ENCODE measurements at regions not wholly inside any gene's neighbourhood (a gene's known extent, or its start where the extent isn't known, plus 50 kb on each side); places are given as distances from the start of the nearest gene placed in this dataset.

DNA sequence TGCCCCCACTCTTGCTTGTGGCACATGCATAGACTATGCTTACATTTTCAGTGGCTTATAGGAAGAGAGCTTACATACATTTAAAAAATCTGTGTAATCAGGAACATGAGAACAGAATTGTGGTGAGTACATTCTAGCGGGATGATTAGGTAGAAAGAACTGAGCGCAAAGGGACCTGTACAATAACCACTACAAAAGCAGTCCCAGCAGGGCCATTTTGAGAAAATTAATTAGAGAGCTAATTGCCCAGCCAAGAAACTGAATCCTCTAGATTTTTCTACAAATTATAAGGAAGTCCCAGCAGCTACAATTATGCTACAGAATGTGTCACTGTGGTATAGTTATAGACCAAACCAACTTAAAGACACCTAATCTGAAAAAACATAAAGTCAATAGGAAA, 105.6 kb upstream of the TNFAIP3 start:
- no peak for DNase-seq (ENCODE audit: low read depth)

DNA sequence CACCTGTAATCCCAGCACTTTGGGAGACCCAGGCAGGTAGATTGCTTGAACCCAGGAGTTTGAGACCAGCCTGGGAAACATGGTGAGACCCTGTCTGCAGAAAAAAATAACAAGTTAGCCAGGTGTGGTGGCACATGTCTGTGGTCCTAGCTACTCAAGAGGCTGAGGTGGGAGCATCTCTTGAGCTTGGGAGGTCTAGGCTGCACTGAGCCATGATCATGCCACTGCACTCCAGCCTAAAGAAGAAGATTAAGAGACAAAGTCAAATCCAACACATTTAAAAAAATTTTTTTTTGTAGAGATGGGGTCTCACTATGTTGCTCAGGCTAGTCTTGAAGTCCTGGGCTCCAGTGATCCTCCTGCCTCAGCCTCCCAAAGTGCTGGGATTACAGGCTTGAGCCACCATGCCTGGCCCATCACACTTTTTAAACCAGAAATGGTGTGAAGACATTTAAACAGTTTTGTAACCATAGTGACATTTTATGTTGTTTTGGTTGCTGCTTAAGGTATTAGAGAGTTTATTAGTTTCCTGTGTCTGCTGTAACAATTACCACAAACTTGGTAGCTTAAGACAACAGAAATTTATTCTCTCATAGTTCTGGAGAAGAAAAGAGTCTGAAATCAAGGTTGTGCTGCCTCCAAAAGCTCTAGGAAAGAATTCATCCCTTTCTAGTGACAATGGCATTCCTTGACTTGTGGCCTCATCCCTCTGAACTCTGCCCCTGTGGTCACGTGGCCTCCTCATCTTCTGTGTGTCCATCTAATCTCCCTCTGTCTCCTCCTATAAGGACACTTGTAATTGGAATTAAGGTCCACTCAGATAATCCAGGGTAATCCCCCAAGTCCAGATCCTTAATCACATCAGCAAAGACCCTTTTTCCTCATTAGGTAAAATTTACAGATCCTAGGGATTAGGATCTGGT, 104.6 kb upstream of the TNFAIP3 start:
- no peak for DNase-seq (ENCODE audit: low read depth)

DNA sequence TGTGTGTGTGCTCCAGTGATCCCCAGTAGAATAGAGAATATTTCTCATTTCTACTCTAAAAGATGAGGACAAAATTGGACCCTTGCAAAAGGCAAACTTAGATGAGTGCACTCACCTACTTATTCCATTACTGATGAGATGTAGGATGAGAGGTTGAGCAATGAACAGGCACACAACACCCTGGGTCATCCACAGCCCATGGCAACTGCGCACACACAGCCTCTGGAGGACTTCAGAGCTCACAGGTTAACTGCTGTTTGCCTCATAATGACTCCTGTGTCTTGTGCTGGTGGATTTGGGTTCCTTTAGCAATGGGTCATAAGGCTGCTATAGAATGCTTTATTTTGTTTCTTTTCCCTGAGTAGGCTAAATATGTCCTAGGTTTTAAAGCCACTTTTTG, 103.6 kb upstream of the TNFAIP3 start:
- DNase-seq (ENCODE audit: low read depth): no peak

DNA sequence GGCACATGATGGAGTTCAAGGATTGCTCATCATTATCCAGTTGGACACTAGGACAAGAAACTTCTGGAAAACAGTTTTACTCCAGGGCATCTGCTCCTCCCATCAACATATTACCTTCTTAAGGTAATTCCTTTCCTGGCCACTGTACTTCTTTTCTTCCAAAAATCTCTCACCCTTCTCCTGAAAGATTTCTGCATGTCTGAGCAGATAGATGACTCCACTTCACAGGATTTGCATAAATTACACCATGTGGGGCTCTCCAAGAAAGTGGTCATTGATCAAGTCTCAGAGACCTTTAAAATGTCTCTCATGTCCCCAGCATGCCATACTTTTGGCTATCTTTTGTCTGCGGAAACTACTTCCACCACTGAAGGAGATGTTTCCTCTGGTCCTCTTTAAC, 103.2 kb upstream of the TNFAIP3 start:
- DNase-seq (ENCODE audit: low read depth): no peak

DNA sequence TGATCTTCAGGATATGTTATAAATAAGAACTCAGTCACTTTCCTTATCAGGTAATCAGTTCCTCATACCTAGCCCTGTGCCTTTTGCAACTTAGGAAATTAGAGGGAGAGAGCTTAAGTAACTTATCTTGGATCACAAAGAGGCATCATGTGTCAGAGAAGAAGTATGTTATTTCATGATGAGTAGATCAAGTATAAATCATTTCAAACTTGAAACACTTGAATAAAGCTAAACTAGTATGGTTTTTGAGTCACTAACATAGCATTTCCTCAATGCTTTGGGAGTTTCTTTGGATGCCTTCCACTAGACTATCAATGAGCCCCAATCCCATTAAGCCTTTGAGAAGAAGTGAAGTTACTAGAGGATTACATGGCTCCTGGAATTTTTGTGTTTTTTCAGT, 102.6 kb upstream of the TNFAIP3 start:
- no peak for DNase-seq (ENCODE audit: low read depth)

DNA sequence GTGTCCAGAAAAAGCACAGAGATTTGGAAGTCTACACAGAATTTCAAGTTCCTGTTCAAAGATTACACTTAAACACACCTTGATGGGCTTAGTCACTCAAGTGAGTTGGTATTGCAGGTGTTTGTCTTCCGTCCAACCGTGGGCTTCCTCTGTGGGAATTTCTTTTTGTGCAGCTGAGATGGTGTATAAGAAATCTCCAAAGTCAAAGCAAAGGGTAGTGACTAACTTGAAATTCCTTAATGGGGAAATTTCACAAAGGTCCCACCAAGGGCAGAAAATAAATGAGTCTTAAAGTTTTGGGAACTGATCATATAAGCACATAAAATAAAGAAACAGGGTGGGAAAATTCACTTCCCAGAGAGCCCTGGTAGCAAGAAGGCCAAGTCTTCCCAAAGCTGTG, 102.0 kb upstream of the TNFAIP3 start:
- no peak for DNase-seq (ENCODE audit: low read depth)

DNA sequence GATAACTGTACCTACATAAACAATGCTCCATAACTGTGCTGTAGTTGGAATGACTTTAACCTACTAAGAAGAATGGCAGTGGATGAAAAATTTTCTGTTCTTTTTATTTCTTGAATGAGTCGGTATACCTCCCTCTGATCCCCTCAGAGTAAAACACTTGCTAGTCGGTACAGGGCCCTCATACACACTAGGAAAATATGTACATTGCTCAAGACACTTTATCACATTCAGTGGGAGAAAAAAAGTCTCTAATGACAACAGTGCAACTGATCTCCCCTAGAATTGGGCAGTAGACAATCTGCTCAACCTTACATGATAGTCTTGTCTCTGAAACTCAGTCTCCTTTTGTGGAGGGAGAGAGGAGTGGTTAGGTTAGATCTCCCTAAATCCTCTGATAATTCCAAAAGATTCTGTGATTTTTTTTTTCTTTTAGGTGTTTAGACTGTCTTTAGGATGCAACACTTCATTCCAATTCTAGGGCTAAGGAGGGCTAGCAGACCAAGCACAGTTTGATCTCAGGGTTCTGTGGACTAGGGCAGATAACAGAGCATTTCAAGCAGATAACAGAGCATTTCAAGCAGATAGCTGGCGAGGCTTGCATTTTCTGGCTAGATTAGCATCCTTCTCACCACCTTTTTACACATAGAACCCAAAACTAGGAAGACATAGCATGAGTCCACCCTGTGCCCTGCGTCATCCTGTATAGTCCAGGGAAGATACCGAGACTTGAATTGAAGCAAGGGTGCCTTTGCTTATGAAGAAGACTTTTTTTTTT, 100.3 kb upstream of the TNFAIP3 start:
- DNase-seq (ENCODE audit: low read depth): no peak

DNA sequence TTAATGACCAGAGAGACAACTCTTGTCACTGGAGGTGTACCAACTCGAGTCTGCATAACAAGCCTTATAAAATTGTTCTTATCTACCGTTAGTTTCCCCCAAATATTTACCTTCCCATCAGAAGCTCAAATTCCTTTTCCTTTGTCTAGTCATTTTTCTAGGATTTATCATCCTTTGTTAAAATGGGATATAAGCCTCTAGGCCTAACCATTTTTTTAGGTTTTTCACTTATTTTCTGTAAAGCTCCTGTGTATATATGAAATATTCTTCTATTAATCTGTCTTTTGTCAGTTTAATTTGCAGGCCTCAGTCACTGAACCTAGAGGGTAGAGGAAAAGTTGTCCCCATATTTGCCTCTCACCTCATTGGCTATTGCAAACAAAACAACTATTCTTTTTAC, 99.6 kb upstream of the TNFAIP3 start:
- DNase-seq (ENCODE audit: low read depth): no peak

DNA sequence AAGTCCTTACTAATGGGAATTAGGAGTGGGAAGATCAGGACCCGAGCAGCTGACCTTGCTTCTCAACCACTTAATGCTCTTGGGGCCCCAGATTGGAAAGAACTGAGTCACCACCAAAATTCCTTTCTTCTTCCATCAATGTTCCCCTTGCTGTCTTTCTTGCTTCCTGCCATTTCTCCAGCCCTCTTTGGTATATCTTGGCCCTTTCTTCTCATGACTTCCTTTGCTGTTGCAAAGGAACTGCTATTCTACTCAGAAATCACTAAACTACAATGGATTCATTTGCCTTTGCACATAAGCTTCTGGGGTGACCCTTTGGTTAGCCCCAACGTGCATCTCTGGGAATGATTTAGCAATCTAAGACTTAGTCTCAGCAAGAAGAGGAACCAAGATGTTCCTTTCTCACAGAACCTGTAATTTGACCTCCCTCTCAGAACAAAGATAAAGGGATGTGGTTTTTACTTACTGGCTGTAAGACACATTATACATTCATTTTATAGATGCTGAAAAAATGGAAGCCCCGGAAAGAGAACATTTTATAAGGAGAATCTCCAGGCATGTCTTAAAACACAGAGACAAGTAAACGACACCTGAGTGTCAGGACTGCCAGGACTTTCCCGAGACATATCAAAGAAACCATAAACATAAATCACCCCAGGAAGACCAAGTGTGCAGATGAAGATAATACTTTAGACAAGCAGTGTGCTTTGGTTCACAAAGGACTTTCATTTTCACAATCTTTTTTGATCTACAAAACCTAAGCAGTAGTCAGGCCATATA, 99.0 kb upstream of the TNFAIP3 start:
- DNase-seq (ENCODE audit: low read depth): no peak

DNA sequence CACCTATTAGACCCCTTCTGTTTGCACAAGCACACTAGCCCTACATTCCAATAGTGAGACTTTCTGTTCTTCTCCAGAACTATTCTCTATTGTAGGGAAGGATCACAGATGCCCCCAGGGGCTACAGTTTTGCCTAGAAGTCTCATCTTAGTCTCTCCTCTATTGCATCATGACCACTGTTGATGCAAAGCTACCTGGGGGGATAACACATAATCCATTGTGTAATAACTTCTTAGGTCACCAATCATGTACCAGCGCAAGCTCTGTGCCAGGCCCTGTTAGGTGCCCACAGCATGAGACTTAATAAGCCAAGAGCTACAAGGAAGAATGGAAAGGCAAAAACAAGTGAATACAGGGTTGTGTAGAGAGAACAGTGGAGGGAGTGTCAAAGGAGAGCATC, 98.1 kb upstream of the TNFAIP3 start:
- no peak for DNase-seq (ENCODE audit: low read depth)

DNA sequence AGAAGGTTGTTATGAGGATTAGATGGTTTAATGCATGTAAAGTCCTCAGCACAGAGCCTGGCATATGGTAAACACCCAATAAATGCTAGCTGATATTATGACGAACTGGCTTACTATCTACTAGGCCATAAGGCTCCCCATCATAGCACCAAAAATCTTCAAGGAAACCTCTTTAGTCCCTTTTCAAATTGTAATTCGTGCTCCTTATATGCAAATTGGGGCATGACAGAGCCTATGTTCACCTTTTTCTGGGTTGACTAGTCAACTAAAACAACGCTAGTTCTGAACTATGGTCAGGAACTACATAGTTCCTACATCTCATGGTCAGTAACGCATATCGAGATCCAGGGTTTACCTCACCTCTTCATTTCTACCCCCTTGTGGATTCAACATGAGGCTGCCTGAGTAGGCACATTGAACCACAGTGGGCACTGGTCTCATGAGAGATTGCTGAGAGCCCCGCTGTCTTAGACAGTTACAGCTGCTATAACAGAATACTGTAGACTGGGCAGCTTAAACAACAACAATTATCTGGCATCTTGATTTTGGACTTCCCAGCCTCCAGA, 97.2 kb upstream of the TNFAIP3 start:
- no peak for DNase-seq (ENCODE audit: low read depth)

DNA sequence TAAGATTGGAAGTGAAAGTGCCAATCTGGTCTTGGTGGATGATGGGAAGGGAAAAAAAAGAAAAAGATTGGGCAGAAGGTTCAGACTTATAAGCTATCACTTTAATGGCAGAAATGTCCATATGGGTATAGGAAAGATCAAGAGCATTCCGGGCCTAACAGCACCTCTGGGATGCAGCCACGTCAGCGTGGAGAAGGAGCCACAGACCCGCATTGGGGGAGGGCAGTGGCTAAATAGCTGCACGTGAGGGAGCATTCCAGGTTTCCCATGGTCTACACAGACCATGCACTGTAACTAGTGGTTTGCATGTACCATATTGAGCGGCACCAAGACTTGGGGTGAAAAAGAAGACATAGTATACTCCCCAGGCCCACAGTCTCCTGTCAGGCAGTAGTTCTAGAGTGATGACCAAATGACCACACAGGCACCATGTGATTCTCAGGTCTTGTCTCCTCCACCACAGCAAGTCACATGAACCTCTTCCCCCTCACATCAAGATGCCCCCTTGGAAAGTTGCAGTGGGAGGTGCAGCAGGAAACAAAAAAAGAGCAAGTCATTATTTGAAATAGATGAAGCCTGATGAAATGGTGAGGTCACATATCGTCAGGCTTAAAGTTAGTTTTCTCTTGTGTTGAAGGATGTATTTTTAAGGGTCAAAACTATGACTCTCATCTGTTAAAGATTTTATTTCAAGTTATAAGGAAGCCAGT, 94.4 kb upstream of the TNFAIP3 start:
- no peak for DNase-seq (ENCODE audit: low read depth)

DNA sequence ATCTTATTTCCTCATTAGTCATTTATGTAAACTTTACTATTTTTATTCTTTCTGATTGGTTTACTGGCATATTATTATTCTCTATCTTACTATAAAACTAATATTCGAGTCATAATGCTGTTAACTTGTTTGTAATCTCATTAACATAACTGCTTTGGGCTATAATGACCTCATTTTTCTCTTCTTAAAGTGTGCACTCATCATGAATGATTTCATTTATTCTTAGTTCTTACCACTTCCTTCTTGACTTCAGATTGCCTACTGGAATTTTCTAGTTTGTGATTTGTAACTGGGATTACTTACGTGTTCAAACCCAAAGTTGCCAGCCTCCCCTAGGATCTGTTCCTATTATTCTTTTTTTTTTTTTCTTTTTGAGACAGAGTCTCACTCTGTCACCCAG, 91.8 kb upstream of the TNFAIP3 start:
- no peak for DNase-seq (ENCODE audit: low read depth)

DNA sequence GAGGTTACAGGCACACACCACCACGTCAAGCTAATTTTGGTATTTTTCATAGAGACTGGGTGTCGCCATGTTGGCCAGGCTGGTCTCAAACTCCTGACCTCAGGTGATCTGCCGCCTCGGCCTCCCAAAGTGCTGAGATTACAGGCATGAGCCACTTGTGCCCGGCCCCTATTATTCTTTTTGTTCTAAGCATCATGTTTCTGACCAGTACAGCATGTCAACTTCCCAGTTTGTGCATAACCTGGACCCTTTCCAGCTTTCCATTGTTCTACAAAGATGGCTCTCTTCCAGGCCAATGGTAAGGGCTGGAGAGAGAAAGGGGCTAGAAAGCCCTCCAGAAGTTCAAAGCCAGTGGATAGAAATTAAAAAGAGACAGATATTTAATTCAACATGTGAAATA, 91.3 kb upstream of the TNFAIP3 start:
- no peak for DNase-seq (ENCODE audit: low read depth)

DNA sequence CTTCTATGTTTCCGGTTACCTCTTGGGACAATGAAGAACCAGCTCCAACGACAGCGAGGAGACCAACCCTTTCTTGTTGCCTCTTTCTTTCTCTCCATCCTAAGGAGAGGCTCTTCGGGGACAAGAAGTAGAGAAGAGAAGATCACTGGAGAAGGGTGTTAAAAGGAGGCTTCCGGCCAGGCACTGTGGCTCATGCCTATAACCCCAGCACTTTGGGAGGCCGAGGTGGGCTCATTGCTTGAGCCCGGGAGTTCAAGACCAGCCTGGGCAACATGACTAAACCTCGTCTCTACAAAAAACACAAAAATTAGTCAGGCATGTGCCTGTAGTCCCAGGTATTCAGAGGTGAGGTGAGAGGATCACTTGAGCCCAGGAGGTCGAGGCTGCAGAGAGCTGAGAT, 90.8 kb upstream of the TNFAIP3 start:
- DNase-seq (ENCODE audit: low read depth): no peak

DNA sequence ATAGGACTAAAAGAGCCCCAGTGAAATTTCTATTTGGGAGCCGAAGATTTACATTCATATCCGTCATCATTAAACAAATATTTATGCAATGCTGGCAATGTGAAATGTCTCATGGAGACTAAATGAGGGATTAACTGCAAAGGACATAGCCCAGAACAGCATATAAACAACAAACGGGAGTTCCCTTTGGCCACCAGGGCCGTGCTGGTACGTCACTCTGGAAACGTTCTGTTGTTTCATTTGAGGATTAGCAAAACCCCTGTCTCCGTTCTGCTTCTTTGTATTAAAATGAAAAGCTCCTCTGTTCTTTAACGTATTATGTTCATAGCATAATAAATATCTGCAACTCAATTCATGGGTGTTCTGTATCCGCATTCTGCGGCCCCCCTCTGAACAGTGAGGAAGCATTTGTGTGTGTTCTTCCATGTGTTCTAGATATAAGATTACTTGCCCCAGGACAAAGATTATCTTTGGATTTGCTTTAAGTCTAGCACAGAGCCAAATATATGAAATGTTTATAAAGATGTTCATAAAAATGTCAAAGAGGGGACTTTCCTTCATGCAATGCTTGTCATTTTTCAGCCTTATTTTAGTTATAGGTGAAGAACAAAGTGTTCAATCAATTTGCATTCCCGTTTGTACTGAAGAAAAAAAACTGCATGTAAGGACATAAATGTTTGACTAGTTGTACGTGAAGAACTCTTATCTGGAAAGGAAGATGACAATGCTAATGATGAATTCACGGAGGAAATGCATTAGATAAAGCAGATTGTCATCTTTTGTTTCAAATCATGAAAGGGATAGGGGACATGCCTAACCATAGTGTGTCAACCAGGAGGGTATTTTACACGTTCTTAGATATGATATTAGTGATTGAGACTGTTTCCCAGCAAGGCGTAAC, 90.0 kb upstream of the TNFAIP3 start:
- no peak for DNase-seq (ENCODE audit: low read depth)

DNA sequence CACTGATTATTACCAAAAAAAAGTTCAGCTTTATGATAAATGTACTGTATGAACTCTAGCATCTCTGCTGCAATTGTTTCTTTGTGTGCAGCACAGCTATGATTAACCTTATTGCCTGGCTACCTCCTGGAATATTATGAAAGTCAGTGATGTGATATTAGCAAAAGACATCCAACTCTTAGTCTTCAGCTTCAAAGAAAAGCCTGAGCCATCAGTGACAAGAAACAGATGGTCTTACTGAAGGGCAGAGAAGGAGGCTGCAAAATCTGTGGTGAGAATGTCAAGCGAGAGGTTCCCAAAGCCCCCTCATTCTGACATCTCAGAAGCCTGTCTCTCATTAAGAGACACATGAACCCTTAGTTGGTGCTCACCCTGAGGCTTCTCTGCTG, 89.4 kb upstream of the TNFAIP3 start:
- no peak for DNase-seq (ENCODE audit: low read depth)

DNA sequence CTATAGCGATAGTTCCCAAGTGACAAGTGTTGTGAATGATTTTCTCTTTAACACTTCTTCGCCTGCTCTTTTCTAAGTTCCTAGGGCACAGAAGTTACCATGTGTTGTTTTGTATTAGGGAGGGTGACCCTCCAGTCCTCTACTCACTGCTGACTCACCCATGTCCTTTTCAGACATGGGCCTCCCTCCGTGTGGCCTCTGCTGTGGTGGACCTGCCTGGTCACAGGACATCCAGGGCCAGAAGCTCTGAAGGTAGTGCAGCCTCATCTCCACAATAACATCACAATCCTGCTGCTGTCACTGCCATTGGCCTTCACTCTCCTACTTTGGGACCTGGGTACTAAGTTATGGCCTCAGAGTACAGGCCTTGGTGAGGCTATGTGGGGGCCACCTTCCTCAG, 87.1 kb upstream of the TNFAIP3 start:
- no peak for DNase-seq (ENCODE audit: low read depth)

DNA sequence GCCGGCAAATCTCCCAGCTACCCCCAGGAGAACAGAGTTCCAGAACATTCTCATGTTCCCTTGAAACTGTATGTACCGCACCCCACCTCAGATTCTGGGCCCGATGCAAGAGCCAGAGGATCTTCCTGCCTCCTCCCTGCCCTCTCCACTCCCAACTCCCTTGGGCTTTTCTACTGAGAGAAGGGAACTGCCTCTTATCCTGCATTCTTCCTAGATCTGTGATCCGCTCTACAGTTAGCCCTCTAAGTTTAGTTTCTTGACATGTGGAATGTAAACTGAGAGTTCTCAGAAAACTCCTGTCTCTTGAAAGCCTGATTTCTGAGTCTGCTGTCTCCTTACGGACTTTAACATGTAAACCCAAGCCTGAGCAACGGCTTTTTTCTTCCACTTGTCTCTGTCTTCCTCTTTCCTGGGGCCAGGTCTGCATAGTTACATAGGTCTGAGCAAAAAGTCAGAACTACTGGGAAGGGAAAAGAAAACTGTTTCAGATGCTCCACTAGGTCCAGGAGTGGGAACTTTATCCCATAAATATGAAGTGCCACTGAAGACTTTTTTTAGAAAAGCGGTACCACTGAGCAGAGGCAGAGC, 86.5 kb upstream of the TNFAIP3 start:
- no peak for DNase-seq (ENCODE audit: low read depth)

DNA sequence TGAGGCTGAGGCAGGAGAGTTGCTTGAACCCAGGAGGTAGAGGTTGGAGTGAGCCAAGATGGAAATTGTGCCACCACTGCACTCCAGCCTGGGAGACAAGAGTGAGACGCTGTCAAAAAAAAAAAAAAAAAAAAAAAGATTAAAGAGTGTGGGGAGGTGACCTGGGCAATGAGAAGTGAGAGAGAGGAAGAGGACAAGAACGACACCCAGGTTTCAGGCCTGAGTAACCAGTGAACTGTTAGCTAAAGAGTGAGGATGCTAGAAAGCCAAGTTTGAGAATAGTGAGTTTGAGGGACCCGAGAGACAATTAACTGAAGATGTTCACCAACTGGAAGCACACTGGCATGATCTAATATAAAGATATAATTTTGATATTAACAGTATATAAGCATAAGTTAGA, 85.4 kb upstream of the TNFAIP3 start:
- no peak for DNase-seq (ENCODE audit: low read depth)
